ENCODE measurements at regions not wholly inside any gene's neighbourhood (a gene's known extent, or its start where the extent isn't known, plus 50 kb on each side); places are given as distances from the start of the nearest gene placed in this dataset.

DNA sequence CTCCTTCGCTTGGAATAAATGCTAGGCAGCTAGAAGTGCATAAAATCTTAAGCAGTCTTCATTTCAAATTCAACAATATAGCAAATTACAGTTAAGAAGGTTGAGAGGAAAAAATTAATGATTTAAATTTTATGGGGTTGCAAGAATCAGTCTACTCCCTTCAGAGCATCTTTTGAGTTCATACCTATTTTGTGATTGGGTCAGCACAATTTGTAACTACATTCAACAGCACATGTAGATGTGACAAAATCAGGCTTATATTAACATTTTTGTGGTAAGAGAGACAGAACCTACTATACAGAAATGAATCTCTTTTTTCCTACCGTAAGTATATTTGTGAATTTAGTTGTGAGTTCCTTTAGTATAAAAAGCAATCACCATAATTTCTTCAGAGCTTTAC, 520.6 kb upstream of the HTR2A start:
- Histone ChIP-seq H3K27me3 (ENCODE audit: control insufficient read depth, insufficient read depth, low read length) (no peaks in the 10 kb centered on the region), H3K4me1 (ENCODE audit: control insufficient read depth, insufficient read depth, low read length) (no peaks in the 10 kb centered on the region), H3K9me3 (ENCODE audit: control insufficient read depth, insufficient read depth, low read length) (no peaks in the 10 kb centered on the region), H3K27ac (ENCODE audit: low read length) (no peak overlapping the region), H3K4me3 (ENCODE audit: low read length) (no peak overlapping the region), H3K36me3 (ENCODE audit: control insufficient read depth, insufficient read depth, low read length) (no peaks in the 10 kb centered on the region)
- no peak for TF ChIP-seq CTCF (IDR thresholded peaks at IDR 0.05)
- DNase-seq (no peak), ATAC-seq (no peak)
- H3K36me3 Mint-ChIP-seq: no peaks in the 10 kb centered on the region
- peaks cover 0 to 3% of the 10 kb centered on the region in 2 donors for H3K9me3 Mint-ChIP-seq
- H3K27me3 Mint-ChIP-seq (ENCODE audit: low read depth in 2 of 2): no peaks in the 10 kb centered on the region
- no CpG with 5 or more reads among the region's 2 CpGs for WGBS (ENCODE audit: insufficient coverage)
- intact Hi-C loops (cut with micrococcal nuclease): no loop called here
- no peak overlapping the region for H3K4me3 Mint-ChIP-seq
- H3K27ac Mint-ChIP-seq: no peak overlapping the region
- no peaks in the 10 kb centered on the region for H3K4me1 Mint-ChIP-seq

DNA sequence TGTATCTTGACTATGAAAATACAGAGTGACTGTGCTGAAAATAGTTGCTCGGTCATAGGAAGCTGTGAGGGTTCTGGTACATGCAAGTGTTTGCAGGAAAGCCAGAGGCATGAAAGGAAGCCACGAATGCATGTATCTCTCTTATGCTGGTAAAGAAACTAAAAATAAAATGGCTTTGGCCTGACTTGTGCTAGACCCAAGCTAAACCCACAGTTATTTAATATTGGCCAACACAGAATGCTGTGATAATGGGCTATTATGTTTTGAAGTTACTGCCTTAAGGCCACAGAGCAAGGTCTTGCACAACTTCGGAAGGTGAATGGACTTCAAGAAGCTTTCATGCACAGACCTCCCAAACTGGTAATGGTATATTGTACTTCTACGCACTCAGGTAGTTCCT, 518.2 kb upstream of the HTR2A start:
- H3K36me3 ChIP-seq (ENCODE audit: control insufficient read depth, insufficient read depth, low read length): no peaks in the 10 kb centered on the region
- Mint-ChIP-seq H3K36me3 (no peaks in the 10 kb centered on the region), H3K27me3 (ENCODE audit: low read depth in 2 of 2) (no peaks in the 10 kb centered on the region), H3K4me3 (no peak overlapping the region), H3K9me3 (peaks cover 0 to 6% of the 10 kb centered on the region in 2 donors), H3K4me1 (no peaks in the 10 kb centered on the region), H3K27ac (no peak overlapping the region)
- WGBS (ENCODE audit: insufficient coverage): 56% methylated on average over 3 of the region's 4 CpGs
- no peaks in the 10 kb centered on the region for H3K27me3 ChIP-seq (ENCODE audit: control insufficient read depth, insufficient read depth, low read length)
- no peaks in the 10 kb centered on the region for H3K9me3 ChIP-seq (ENCODE audit: control insufficient read depth, insufficient read depth, low read length)
- DNase-seq (no peak), ATAC-seq (no peak)
- H3K4me3 ChIP-seq (ENCODE audit: low read length): no peak overlapping the region
- H3K4me1 ChIP-seq (ENCODE audit: control insufficient read depth, insufficient read depth, low read length): no peaks in the 10 kb centered on the region
- intact Hi-C loops (cut with micrococcal nuclease): no loop called here
- no peak overlapping the region for H3K27ac ChIP-seq (ENCODE audit: low read length)
- no peak for TF ChIP-seq CTCF (IDR thresholded peaks at IDR 0.05)

GRCh38 chr13:47413526-47413925, 516.7 kb upstream of the HTR2A start:
- no peaks in the 10 kb centered on the region for H3K27me3 ChIP-seq (ENCODE audit: control insufficient read depth, insufficient read depth, low read length)
- H3K36me3 Mint-ChIP-seq: no peaks in the 10 kb centered on the region
- H3K27ac Mint-ChIP-seq: no peak overlapping the region
- no peak overlapping the region for H3K27ac ChIP-seq (ENCODE audit: low read length)
- H3K4me1 ChIP-seq (ENCODE audit: control insufficient read depth, insufficient read depth, low read length): no peaks in the 10 kb centered on the region
- peaks cover 0 to 6% of the 10 kb centered on the region in 2 donors for H3K9me3 Mint-ChIP-seq
- H3K4me3 Mint-ChIP-seq: no peak overlapping the region
- WGBS (ENCODE audit: insufficient coverage): 50% methylated on average over 1 of the region's 1 CpG
- no peaks in the 10 kb centered on the region for H3K27me3 Mint-ChIP-seq (ENCODE audit: low read depth in 2 of 2)
- no peak overlapping the region for H3K4me3 ChIP-seq (ENCODE audit: low read length)
- no peaks in the 10 kb centered on the region for H3K4me1 Mint-ChIP-seq
- ATAC-seq: no peak
- no peaks in the 10 kb centered on the region for H3K36me3 ChIP-seq (ENCODE audit: control insufficient read depth, insufficient read depth, low read length)
- H3K9me3 ChIP-seq (ENCODE audit: control insufficient read depth, insufficient read depth, low read length): no peaks in the 10 kb centered on the region
- no peak for TF ChIP-seq CTCF (IDR thresholded peaks at IDR 0.05)
- intact Hi-C loops (cut with micrococcal nuclease): no loop called here
- no peak for DNase-seq

DNA sequence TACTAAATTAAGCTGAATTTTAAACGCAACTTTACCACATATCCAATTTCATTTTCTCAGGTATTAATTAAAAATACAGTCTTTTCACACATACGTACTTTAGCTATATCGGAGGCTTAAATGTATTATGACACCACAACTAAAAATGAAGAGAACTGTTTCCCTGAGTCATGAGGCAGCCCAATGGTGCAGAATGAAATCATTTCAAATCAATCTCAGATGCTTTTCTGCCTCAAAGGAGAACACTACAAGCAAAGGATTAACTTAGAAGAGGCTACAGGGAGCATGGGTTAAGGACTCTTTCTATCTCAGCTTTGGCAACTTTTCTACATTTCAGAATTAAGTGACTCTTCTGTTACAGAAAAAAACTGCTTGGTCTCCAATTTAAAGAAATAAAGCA, 516.3 kb upstream of the HTR2A start:
- Histone ChIP-seq H3K4me3 (ENCODE audit: low read length) (no peak overlapping the region), H3K27me3 (ENCODE audit: control insufficient read depth, insufficient read depth, low read length) (no peaks in the 10 kb centered on the region), H3K9me3 (ENCODE audit: control insufficient read depth, insufficient read depth, low read length) (no peaks in the 10 kb centered on the region), H3K36me3 (ENCODE audit: control insufficient read depth, insufficient read depth, low read length) (no peaks in the 10 kb centered on the region), H3K27ac (ENCODE audit: low read length) (no peak overlapping the region), H3K4me1 (ENCODE audit: control insufficient read depth, insufficient read depth, low read length) (no peaks in the 10 kb centered on the region)
- H3K27ac Mint-ChIP-seq: no peak overlapping the region
- ATAC-seq (no peak), DNase-seq (no peak)
- no peak for TF ChIP-seq CTCF (IDR thresholded peaks at IDR 0.05)
- WGBS (ENCODE audit: insufficient coverage): 100% methylated on average over 2 of the region's 3 CpGs
- no peaks in the 10 kb centered on the region for H3K27me3 Mint-ChIP-seq (ENCODE audit: low read depth in 2 of 2)
- H3K4me1 Mint-ChIP-seq: no peaks in the 10 kb centered on the region
- intact Hi-C loops (cut with micrococcal nuclease): no loop called here
- peaks cover 0 to 6% of the 10 kb centered on the region in 2 donors for H3K9me3 Mint-ChIP-seq
- H3K4me3 Mint-ChIP-seq: no peak overlapping the region
- H3K36me3 Mint-ChIP-seq: no peaks in the 10 kb centered on the region
